ENCODE measurements at regions not wholly inside any gene's neighbourhood (a gene's known extent, or its start where the extent isn't known, plus 50 kb on each side); places are given as distances from the start of the nearest gene placed in this dataset.

DNA sequence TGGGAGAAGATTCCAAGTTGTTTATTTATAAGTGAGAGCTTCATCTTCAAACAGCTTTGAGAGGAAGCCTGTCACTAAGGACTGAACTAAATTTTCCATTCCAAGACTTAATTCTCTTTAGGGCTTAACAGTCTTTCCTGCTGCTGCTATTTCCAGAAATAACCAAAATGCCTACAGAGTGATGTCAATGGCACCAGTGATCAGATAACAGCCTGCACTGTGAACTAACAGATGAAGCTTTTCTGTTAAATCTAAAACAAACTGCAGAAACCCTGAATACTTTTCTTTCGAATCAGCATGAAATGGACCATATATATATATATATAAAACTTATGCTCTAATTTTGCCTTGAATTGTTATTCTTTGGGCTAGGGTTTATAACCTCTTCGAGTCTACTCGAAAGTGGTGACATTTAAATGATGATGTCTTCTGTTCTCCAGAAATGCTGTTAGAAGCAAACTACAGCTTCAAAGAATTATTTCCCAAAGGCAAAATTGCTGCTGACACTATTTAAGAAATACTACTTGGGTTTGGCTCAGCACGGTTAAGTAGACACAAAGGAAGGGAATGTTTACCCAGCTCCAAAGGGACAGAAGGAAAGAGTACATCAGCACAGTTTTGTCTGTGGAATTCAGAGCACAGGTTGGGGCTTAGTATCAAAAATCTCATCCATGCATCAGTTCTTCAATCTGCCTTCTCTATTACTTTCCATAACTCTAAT, 238.5 kb upstream of the LRRN1 start:
- DNase-seq, result peak; percentile 71

DNA sequence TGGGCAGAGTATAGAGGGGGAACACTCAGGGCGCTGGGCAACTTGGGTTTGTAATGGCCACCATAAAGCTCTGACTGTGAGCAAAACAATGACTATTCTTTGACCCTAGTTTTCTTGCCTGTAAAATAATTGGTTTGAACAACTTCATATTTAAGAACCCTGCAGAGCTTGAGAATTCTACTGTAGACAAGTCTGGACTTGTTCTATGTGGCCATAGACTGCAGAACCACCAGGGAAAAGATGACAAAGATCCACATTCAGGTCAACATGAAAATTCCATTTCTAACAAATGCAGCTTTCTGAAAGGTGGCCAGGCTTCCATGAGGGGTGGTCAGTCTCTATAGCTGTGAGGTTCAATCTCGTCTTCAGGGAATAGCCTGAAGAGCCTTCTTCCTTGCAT, 239.4 kb upstream of the LRRN1 start:
- no peak for DNase-seq

DNA sequence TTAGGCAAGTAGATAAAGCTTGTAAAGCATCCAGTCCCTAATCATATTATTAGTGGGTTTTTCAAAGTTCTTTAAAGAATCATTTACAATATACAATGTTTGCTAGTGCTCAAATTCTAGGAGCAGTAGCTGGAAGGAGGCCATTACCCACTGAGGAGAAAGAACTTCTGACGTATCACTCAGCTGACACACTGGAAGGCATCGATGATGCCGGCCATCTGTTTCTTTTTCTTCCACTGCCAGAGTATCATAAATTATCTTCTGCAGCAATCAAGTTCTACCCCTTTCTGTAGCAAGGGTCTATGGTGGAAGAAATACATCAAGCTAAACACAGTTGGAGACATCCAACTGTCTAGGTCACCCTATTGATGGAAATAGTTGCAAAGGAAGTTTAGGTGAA, 243.2 kb upstream of the LRRN1 start:
- no peak for DNase-seq

DNA sequence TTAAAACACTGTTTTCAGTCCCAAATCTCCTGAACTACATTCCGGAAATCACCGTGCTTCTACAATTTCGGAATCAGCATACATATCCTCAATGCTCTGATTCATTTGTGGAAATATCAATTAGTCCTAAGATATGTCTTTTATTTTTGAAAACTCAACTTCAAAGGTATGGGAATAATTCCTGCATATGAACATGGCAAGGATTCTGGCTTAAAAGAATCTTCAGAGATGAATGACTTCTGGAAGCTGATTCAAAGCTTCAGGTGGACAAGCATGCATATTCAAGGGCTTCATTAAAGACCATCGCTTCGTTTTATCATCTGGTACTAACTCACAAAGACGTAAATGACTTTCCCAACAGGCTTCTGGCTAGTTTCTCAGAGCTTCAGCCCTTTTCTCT, 246.0 kb upstream of the LRRN1 start:
- no peak for DNase-seq

DNA sequence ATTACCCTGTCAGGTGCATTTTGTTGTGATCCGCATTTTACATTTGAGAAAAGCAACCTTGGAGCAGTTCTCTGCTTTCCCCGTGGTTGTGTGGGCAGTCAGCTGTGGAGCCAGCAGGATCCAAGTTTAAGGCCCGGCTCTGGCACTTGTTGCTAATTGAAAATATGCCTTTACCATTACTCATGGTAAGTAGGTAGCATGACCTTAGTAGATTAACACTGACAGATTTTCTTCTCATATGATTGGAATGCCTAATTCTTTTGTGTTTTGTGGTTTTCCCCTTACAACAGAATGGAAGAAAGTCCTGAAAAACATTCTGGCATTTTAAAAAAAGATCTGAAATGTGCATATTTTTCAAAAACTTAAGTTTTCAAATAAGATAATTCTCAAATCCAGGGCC, 246.5 kb upstream of the LRRN1 start:
- DNase-seq, result no peak

DNA sequence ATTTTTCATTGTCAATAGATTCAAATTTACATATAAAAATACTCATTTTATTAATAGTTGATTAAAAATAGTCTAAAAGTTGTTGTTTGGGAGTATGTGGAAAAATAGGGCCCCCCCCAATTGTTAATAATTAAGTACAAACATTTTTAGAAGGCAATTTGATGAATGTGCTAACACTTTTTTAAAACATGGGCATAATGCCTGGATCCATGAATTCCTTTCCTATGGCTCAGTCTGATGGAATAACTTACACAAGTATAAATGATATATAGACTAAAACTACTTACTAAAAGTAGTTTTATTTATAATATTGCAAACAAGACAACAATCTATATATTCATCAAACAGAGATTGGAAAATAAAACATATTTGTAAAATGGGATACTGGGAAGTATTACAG, 247.2 kb upstream of the LRRN1 start:
- no peak for DNase-seq

DNA sequence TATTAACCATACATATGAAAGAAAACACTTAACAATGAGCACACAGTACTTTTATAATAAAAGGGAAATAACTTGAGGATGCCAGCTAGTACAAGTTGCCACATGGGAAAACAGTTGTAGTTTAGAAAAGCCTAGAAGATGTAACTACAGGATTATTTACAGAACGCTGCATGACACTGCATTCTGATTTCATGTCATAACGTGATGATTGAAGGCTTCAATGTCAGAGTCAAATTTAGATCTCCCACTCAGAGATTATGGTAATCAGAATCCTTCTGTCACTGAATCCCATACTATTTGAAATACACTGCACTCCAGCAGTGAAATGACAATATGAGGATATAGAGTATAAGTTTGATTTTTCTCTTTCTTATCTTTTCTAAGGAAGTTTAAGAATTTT, 253.9 kb upstream of the LRRN1 start:
- DNase-seq, result no peak

DNA sequence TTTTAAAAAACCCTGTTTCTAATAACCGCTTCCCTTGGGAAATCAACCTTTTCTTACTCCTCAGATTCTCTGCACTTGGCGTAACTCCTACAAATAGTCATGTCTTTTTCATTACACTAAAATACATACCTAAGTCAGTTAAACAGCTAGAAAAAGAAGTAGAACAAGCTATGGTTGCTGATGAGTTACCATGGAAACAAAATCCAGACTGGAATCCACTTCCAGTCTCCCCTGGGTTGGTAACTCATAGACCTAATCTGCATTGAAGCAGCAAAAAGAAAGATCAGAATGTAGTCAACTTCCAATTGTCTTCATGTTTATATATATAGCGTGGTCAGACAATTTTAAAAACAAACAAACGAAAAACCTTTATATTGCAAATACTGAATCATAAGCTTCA, 260.8 kb upstream of the LRRN1 start:
- no peak for DNase-seq

DNA sequence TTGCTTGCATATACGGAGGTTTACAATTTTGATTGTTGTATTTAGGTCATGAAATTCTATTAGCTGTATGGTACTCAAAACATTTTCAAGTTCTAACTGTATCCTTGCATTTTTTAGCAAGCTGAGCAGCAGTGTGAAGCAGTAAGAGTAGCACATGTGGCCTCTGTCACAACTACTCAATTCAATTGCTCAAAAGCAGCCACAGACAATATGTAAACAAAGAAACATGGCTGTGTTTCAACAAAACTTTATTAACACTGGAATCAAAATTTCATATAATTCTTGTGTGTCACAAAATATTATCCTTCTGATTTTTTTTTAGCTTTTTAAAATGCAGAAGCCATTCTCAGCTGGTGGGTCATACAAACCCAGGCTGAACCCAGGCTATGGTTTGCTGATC, 266.7 kb upstream of the LRRN1 start:
- DNase-seq, result no peak

DNA sequence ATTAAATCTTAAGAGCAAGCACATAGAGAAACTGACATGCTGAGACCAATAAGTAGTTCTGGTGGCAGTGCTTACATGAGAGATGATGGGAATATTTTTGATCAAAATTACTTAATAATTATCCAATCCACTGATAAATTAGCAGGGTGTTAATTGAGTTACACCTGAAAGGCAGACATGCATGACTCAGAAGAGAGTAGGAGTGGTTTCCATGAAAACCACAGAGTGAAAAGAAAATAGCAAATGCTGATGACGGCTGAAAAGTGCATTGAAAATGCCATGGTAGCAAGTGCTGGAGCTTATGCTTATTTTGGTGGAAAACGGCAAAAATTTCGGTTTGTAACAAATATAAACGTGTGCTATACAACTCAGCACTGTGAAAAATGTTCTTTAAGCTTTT, 267.8 kb upstream of the LRRN1 start:
- no peak for DNase-seq

DNA sequence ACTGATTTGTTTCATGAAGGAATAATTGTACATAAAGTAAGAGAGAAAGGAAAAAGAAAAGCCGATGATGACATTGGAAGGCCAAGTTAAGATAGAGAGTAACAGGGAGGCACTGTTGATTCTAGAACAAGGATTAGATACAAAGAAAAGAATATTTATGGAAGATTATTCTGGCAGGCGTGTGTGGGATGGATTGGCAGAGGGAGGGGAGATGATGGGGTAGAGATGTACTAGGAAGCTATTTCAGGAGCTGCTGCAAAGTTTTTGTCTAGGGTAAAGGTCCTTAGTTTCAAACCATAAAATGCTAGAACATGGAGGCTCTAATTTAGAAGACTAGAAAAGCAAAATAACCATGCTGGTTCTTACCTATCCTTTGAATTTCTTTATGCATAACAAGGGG, 280.0 kb upstream of the LRRN1 start:
- DNase-seq, result no peak

DNA sequence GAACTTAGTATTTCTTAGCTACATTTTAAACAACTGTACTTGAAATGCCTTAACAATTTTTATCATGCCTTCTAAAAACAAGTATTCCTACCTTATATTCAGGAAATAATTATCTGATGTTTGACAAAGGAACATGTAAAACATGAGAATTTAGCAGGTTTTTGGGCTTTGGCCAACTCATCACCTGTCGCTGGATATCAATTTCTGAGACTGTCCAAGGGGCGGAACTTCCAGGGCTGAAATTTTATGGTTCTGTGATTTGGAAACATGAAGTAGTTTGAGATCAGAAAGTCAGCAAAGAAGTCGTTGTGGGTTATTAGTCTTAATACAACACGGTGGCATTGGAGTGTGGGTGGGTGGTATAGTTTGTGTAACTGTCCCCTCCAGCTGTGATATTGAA, 282.2 kb upstream of the LRRN1 start:
- no peak for DNase-seq

DNA sequence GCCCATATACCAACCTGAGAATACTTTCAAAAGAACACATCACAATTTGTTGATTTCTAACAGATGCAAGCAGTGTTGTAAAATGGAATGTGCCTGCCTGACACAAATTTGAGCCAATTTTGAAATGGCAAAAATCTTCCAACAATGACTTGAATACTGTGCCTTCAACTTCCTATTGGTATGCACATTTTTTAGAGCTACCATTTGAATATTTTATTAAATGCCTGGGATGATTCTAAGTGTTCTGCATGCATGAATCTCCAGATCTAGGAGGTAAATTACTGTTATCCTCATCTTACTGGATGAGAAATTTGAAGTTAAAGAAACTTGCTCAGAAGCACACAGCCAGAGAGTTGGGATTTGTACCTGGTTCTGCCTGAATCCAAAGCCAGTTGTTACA, 282.8 kb upstream of the LRRN1 start:
- no peak for DNase-seq

DNA sequence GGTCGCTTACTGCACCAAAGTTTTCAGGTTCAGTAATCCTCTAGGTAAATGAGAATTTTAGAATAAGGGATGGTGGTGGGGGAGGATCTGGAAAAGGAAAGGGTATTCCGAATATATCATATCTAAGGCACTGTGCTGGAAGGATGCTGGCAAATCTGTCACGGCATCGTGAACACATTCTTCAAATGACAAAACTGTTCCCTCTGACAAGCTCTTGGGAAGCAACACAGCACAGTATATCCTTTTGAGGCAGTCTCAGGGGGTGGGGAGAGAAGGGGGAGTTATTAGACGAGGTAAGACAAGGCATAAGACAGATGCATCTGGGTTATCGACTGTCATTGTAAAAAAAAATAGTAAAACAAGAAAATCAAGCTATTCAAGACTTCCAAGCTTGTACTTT, 289.6 kb upstream of the LRRN1 start:
- DNase-seq, result no peak

DNA sequence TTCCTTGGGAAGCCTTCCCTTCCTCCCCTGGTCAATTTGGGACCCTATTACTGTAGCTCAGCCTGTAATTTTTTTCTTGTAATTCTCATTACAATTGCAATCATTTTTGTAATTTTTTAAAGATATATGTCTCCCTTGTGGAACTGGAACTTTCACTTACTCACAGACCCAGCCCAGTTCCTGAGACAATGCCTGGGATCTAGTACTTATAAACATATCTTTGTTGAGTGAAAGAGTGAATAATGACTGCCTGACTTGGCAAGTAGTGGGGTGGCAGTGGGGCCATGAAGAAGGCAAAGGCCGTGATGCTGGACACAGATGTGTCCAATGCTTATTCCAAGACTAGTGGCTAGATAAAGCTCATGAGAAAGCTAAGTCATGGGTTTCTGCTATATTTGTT, 294.5 kb upstream of the LRRN1 start:
- peak; percentile 3 for DNase-seq

DNA sequence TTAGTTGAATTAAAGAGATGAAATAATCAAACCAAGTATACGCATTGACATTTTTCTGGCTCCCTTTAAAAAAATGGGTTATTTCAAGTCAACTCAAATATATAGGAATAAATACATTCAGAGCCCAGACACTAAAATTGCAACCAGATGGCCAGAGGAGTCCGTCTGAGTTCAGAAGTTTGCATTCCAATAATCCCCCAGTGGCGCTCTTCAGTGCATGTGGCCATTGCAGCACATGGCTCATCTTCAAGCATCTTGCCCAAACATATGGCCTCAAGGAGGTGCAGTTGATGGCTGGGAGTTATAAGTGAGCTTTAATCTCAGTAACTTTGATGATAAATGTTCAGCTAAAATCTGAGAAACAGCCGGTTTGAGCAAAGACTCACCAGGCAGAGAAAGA, 295.8 kb upstream of the LRRN1 start:
- peak; percentile 91 for DNase-seq

DNA sequence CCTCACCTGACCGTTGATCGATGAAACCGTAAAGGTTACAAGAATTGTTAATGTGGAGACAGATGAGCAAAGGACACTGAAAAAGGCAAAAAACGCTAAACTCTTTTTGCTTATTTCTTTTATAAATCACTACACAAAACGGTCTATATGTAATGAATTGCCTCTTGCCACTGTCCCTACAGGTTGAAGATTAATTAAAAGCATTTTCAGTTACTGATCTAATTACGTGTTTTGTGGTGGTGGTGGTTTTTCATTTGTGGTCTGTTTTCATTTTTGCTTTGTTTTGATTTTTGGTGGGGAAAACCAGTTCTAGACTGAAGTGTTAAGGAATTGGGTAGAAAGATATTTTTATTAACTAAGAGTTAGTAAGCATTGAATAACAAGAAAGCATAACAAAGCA, 299.2 kb upstream of the LRRN1 start:
- no peak for DNase-seq

DNA sequence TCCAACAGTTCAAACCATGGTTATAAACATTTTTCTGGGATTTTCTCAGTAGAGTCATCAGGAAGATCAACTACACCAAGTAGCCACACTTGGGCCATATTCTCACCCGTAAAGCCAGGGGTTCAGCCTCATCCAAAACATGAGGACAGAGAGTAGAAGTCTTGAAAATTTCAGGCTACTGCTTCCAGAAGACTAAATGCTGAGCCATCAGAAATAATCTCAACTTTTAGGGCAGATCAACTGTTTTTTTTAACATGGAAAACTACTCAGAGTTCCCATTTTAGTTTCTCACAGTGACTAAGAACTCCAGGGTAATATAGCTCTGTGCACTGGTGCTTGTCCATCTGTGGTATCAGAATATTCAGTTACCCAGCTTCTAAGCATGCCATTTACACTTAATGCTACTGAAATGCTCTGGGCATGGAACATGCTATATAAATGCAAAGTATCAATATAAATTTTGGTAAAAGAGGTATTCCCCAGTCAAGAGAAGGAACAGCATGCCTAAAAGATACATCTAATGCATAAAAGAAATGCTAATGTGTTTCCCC, 300.1 kb upstream of the LRRN1 start:
- DNase-seq, result no peak

DNA sequence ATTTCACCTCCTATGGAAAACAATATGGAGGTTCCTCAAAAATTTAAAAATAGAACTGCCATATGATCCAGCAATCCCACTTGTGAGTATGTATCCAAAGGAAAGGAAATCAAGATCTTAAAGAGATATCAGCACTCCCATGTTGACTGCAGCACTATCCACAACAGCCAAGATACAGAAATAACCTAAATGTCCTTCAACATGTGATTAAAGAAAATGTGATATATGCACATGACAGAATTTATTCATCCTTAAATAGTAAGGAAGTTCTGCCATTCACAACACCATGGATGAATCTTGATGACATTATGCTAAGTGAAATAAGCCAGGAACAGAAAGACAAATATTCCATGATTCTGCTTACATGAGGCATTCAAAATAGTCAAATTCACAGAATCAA, 303.6 kb upstream of the LRRN1 start:
- no peak for DNase-seq

DNA sequence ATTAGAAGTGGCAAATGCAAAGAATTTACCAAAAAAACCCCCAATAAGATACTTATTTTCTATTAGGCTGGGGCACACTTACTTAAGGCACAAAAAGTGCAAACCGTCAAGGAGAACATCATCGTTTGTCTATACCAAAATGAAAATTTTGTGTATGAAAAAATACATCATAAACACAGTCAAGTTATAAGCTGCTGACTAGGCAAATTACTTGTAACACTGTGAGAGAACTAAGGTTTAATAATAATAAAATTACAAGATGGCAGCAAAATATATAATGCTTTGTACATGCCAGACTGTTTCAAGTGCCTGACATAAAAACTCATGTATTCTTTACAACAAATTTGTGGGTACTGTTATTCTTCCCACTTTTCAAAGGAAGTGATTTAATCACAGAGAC, 297.2 kb upstream of the CRBN start:
- no peak for DNase-seq

DNA sequence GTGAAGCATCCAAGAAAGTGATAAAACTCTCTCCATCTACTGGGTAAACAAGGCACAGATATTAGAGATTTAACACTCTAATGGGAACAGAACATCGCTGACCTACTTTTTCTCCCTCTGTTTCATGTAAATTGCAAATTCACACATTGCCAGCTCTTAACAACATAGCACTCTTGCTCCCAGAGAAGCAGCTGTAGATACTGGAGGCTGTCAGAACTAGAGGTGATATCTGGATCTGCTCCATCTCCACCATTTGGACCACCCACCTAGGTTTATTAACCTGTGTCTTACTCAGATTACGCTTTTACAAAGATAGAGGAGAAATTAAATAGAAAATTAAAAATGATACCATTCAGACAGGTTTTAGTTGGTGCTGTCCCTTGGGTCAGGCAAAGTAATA, 289.1 kb upstream of the CRBN start:
- no peak for DNase-seq

DNA sequence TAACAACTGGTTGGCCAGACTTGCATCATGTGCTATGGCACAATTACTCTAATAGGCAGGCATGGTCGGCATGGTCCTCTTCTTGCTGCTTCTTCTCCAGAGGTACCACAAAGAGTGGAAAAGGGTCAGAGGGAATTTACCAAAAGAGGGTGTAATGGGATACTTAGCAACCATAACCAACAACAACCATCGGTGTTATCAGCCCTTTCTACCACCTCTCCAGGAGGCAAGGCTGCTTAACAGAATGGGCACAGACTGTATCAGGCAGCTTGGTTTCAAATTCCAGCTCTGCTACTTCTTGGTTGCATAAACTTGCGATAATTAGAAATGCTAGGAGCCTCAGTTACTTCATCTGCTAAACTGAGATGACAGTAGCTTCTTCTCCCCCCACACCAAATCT, 284.6 kb upstream of the CRBN start:
- DNase-seq, result no peak

DNA sequence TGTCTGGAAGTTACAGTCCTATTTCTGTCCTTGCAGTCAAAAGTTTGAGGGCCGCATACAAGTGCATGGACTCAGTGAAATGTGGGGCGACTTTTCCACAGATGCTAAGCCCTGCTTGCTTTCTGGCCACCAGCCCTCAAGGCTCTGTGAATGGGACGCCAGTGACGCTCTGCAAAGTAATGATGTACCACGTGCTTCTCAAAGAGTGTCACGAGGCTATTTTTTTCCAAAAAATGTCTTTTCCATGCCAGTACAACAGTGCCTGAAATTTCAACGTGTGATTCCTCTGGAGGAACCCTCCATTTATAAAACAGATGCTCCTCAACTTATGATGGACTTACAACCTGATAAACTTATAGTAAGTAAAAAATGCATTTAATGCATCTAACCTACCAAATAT, 281.8 kb upstream of the CRBN start:
- no peak for DNase-seq

DNA sequence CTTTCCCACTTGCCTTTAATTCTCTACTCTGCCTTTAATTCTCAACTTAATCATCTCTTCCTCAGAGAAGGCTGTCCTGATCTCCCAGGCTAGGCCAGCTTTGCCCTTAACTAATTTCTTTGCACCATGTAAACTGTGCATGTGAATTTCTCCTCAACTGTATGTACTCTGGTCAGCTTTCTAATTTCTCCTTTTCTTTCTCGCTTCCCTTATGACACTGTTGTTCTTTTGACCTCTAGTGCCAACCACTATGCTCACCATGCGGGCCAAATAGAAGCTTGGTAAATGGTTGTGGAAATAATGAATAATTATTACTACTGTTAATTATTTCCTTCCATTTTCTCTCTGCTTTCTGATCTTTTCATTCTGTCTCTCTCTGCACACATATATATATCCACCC, 269.0 kb upstream of the CRBN start:
- DNase-seq, result no peak

DNA sequence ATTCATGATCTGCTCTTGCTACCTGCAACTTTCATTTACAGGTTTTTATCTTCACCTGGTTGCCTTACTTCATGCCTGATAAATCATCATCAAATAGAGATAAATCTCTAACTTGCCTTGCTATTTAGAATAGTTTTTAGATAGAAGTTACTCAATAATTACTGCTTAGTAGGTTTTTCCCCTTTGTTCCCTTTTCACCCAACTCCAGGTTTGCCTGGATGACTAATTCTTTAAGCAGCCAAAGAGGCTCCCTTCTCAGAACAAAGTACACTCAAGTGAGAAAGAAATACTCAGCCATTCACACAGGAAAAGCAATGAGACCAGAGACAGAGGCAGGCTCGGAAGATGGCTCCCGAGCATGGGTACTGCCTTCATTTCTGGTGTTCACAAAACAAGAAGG, 268.1 kb upstream of the CRBN start:
- no peak for DNase-seq

Data from skin of body (tissue), 1 donor.